Fibroblast of pulmonary artery (primary cell): ENCODE measurements at regions not wholly inside any gene's neighbourhood (a gene's known extent, or its start where the extent isn't known, plus 50 kb on each side); places are given as distances from the start of the nearest gene placed in this dataset.

Source experiments
- DNase-seq: peaks from one replicate; pipeline ENCODE4 v3.0.0-alpha.2; 2010; ENCODE audit warnings: low read depth
- H3K4me3 ChIP-seq: replicated peaks from 2 replicates; pipeline ENCODE4 v1.5.1; 2011; ENCODE audit warnings: low read depth, mild to moderate bottlenecking, control low read depth, low read length, moderate library complexity
- CTCF ChIP-seq: IDR thresholded peaks from 2 replicates; pipeline ENCODE4 v1.5.1; 2011; ENCODE audit warnings: mild to moderate bottlenecking, control low read depth, low read length, inconsistent platforms; ENCODE audit errors: missing control alignments

- H3K4me3 ChIP-seq, result no peak overlapping the region
- peak; percentile 88 for DNase-seq
- TF ChIP-seq CTCF, result no peak
Observed at GRCh38 chr12:75933101-75933500, 98.5 kb downstream of the PHLDA1 start.

GRCh38 chr12:75932241-75932640, 99.3 kb downstream of the PHLDA1 start:
- no peak for DNase-seq
- no peak overlapping the region for H3K4me3 ChIP-seq
- no peak for TF ChIP-seq CTCF

- H3K4me3 ChIP-seq, result no peak overlapping the region
- peak; percentile 61 for DNase-seq
- no peak for TF ChIP-seq CTCF
Observed at GRCh38 chr12:75923964-75924666, 107.5 kb downstream of the PHLDA1 start.

GRCh38 chr12:75922944-75923642, 108.5 kb downstream of the PHLDA1 start:
- TF ChIP-seq CTCF, result no peak
- no peak overlapping the region for H3K4me3 ChIP-seq
- DNase-seq, result no peak

GRCh38 chr12:75921622-75922289, 109.8 kb downstream of the PHLDA1 start:
- H3K4me3 ChIP-seq, result no peak overlapping the region
- TF ChIP-seq CTCF, result no peak

GRCh38 chr12:75917715-75918114, 113.9 kb downstream of the PHLDA1 start:
- DNase-seq, result no peak
- no peak overlapping the region for H3K4me3 ChIP-seq
- no peak for TF ChIP-seq CTCF

More at GRCh38 chr12:75921622-75922289, 109.8 kb downstream of the PHLDA1 start:
- DNase-seq, result no peak
